ENCODE measurements at regions not wholly inside any gene's neighbourhood (a gene's known extent, or its start where the extent isn't known, plus 50 kb on each side); places are given as distances from the start of the nearest gene placed in this dataset.

- TF ChIP-seq CTCF (IDR thresholded peaks at IDR 0.05) = no peak
- no peak for TF ChIP-seq EP300 (IDR thresholded peaks at IDR 0.05)
Observed at GRCh38 chr9:27711241-27711640, 138.0 kb upstream of the C9orf72 start.

All from sigmoid colon (tissue), 4 donors.